Stomach (tissue), 4 donors: ENCODE measurements at regions not wholly inside any gene's neighbourhood (a gene's known extent, or its start where the extent isn't known, plus 50 kb on each side); places are given as distances from the start of the nearest gene placed in this dataset.
"Not testable (repeated sequence)": the region's sequence is repeated elsewhere in the genome, so short reads cannot be mapped to it uniquely, and the experiment has no call there.

Source experiments
- CTCF ChIP-seq, 7 experiments: fragments of 450-650 bp in 4 of 7; fragments of 200-600 bp in 3 of 7; sonication (generic) in 3 of 7; IDR thresholded peaks; one replicate each; pipeline ENCODE4 v1.5.1; 2016 to 2019; ENCODE audit warnings: antibody characterized with exemption in 7 of 7, control low read depth in 2 of 7, mild to moderate bottlenecking in 1 of 7
- EP300 ChIP-seq: sonication (generic); formaldehyde crosslinking; IDR thresholded peaks from one replicate; pipeline ENCODE4 v1.6.1; 2017; ENCODE audit warnings: antibody characterized with exemption
- POLR2A ChIP-seq, 4 donors: fragments of 450-650 bp; IDR thresholded peaks; one replicate each; pipeline ENCODE4 v1.6.1; 2016; ENCODE audit warnings: antibody characterized with exemption in 4 of 4, control low read depth in 2 of 4, mild to moderate bottlenecking in 1 of 4, moderate library complexity in 1 of 4
- POLR2AphosphoS5 ChIP-seq, 3 donors: sonication (generic); formaldehyde crosslinking; IDR thresholded peaks; one replicate each; pipeline ENCODE4 v1.6.1; 2016; ENCODE audit warnings: antibody characterized with exemption in 3 of 3

DNA sequence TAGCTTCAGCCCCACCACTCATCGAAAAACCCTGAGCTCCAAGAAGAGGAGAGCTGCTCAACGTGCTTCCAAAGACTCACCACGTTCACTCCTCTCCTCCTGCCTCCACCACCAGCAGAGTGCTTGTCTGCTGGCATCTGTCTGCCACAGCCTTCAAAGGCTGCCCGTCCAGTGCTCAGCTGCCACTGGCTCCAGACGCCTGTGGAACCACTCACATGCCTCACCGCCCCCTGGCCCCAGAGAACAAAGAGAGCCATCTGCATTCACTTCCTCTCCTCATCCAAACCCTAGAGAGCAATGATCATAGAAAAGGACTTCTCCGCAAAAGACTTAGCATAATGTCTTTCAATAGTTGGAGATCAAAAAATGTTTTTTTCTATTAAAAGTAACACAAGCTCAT is 108.1 kb downstream of the GOLGA6L6 start:
- not testable (repeated sequence) for TF ChIP-seq CTCF (IDR thresholded peaks at IDR 0.05); POLR2A (IDR thresholded peaks at IDR 0.05); POLR2AphosphoS5 (IDR thresholded peaks at IDR 0.05); EP300
